ENCODE measurements at regions not wholly inside any gene's neighbourhood (a gene's known extent, or its start where the extent isn't known, plus 50 kb on each side); places are given as distances from the start of the nearest gene placed in this dataset.

DNA sequence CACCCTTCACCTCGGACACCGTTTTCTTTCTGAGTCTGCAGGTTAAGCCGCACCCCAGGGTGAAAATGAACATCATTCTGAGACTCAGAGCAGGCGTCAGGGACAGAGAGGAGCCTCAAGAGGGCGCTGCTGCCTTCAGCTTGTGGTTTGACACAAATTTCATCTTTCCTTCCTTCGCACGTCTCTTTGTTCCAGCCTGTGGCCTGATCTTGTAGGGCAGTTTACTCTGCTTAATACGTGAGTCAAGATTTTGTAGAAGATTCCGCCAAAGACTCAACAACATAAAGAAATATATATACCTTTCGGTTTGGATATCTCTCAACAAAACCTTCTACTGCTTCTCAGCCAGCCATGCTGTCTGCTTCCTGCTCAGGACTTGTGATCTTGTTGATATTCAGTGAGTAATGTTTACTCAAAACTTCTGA lies 329.3 kb upstream of the OR4E1 start:
- peak in 3 of 51 donors; percentile 0 to 19 (median 2) for DNase-seq

DNA sequence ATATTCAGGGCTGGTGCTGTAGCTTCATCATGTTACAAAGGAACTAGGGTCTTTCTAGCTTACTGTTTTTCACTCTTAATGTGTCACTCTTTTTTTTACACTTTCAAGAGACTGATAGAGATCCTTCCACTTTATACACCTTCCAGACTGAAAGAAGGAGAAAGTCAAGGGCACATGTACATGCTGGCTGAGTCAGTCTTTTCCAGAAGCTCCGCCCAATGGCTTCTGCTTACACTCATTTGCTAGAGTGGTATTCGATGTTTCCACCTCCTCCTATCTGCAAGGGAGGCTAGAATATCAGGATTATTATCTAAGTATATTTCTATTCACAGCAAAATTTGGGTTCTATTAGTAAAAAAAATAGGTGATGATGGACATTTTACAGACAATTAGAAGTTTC lies 325.8 kb upstream of the OR4E1 start:
- DNase-seq = no peak

- no peak for DNase-seq
These were observed 323.7 kb upstream of the OR4E1 start for GRCh38 chr14:21997300-21997699.

DNA sequence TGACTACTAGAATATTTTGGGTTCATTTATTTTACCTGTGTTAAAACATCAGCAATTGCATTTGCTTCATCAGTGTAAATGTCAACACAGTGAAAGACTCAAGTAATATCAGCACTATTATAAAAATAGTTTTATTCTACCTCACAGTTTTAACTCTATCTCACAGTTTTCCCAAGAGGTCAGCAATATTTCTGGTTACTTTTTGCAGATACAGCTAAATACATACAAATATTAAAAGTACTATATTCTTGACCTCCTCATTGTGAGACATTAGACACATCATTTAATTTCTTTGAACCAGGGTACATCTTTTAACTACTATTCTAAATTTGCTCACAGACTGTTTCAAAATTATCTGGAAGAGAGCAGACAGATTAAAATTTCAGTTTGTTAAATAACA lies 321.7 kb upstream of the OR4E1 start:
- DNase-seq = no peak

DNA sequence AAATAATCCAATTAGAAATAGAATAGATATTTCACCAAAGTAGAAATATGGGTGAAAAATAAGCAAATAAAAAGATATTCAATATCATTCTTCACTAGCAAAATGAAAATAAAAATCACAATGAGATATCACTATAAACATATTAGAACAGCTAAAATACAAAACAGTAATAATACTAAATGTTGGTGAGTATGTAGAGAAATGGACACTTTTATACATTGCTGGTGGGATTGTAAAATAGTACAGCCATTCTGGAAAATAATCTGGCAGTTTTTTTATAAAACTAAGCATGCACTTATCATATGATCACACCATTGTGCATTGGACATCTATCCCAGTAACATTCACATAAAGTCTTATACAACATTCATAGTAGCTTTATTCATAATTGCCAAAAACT lies 320.2 kb upstream of the OR4E1 start:
- DNase-seq = no peak

DNA sequence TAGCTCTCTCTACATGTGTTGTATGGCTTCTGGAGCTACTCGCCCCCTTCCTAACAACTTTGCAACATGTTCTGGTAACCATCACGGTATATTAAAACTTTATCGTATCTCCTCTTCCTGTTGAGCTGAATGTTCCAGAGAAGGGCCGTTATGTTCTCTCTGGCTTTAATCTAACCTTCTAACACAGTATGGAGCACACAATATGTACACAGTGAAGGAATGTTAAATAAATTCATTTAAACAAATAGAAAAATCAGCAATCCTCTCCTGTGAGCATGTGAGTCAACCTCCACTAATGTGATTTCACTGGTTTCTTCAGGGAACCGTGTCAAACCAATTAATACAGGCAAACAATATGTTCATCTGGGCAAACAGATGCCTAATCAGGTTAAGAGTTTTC lies 319.5 kb upstream of the OR4E1 start:
- DNase-seq = no peak

- no peak for DNase-seq
These were observed 317.5 kb upstream of the OR4E1 start for GRCh38 chr14:21991130-21991529.

DNA sequence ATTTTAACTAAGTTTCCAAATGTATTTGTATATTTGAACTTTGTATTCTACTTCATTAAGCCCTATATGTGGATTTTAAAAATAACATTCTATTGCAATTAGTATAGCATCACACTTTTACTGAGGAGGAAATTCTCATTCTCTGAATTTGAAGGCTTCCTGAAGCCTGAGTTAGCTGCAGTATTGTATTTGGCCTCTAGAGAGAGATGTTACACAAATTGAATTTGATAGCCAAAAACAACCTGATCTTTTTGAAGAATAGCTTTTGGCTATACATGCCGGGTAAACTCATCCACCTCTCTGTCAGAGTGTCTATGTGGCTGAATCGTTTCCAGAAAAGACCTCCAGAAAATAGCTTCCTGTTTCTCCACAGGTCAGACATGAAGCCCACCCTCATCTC lies 316.5 kb upstream of the OR4E1 start:
- DNase-seq = no peak

DNA sequence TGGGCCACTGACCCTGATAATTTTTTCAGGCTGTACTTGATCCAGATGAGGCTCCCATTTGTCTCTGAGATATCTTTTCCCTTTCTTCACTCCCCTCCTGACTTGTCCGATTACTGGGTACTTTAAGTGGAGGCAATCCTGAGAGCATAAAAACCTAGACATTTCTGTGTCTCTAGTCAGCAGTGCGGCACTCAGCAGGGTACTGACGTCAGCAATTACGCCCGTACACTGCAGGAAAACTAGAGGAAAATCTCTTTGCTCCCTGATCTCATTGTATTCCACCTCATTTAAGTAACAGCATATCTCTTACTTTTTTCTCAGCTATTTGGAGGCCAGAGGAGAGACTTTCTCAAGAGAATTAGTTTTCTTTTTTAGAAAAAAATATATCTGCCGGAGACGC lies 315.5 kb upstream of the OR4E1 start:
- no peak for DNase-seq

- DNase-seq = no peak
These were observed 314.8 kb upstream of the OR4E1 start for GRCh38 chr14:21988413-21988812.

- no peak for DNase-seq
These were observed 314.3 kb upstream of the OR4E1 start for GRCh38 chr14:21987937-21988336.

- no peak for DNase-seq
These were observed 311.5 kb upstream of the OR4E1 start for GRCh38 chr14:21985081-21985480.

- no peak for DNase-seq
These were observed 305.3 kb upstream of the OR4E1 start for GRCh38 chr14:21978999-21979314.

GRCh38 chr14:21978184-21978998 lies 304.8 kb upstream of the OR4E1 start:
- DNase-seq = peak in 12 of 51 donors; percentile 1 to 57 (median 18)

- no peak for DNase-seq
These were observed 301.1 kb upstream of the OR4E1 start for GRCh38 chr14:21974741-21975140.

DNA sequence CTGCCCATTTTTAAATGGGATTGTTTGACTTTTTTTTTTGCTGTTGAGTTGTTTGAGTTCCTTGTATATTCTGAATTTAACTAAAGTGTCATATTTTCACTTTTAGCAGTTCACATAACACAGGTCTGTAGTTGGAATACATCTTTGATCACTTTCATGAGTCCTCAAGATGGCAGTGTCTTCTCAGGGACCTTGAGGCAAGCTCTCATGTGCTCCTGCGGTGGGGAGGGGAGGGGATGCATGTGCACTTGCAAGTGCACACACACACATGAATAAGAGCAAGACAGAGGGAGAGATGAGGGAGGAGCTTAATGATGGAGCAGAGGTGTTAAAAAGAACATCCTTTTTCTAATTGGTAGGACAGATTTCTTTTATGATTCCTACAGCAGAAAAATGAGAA lies 291.4 kb upstream of the OR4E1 start:
- DNase-seq = no peak

GRCh38 chr14:21964180-21964579 lies 290.6 kb upstream of the OR4E1 start:
- no peak for DNase-seq

DNA sequence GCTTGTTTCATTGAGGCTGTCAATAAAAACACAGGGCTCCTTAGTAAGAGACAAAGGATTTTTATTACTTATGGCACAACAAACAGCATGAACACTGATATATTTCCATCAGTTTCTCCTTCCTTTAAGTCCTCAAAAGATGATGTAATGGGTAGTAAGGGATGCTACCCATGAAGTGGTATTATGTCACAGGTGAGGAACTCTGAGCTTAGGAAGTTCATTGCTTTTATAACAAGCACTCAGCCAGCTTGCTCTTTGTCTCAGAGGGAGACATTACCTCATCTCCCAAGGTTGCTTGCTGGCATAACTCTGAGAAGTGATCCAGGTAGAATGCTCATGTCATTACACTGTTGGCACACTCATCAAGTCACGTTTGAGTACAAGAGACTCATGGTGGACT lies 287.0 kb upstream of the OR4E1 start:
- no peak for DNase-seq

DNA sequence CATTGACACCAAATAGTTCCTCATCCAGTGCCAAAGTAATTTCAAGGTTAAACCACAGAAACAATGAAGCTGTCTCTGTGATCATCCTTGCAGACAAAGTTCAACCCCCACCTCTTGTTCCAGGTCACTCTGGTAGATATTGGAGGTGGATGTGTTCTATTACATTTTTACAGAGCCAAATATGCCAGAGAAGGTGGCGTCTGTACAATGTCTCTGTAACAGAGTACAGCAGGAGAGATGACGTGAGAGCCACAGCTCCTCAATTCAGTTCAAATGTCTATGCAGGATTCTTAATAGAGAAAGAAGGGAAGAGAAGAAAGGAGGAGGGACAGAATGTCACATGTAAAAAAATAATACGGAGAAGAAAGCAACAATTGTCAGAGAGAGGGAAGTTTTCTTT lies 268.3 kb upstream of the OR4E1 start:
- no peak for DNase-seq

- DNase-seq = peak in 1 of 51 donors; percentile 1
These were observed 267.6 kb upstream of the OR4E1 start for GRCh38 chr14:21940887-21941856.

GRCh38 chr14:21939836-21940235 lies 266.2 kb upstream of the OR4E1 start:
- no peak for DNase-seq

DNA sequence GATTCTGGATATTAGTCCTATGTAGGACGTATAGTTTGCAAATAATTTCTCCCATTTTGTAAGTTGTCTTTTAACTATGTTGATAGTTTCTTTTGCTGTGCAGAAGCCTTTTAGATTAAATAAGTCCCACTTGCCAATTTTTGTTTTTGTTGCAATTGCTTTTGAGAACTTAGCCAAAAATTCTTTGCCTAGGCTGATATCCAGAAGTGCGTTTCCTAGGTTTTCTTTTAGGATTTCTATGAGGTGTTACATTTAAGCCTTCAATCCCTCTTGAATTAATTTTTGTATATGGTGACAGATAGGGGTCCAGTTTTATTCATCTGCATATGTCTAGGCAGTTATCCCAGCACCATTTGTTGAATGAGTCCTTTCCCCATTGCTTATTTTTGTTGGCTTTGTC lies 264.4 kb upstream of the OR4E1 start:
- DNase-seq = no peak

DNA sequence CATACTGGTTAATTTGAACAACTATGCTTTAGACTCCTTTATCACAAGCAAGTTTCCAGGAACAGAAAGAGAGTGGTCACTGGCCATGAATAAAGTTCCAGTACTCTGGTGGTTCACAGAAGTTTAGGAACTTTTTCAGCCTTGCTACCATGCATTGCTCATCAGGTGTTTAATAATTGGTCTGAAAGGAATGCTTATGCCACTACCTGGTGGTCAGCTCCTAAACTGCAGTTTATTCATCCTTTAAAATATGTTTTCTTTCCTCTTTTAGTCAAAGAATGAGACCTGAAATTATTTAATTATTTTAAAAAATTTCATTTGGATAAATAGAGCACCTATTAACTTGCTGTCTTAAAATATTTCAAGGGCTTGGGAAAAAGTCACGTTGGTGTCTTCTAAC lies 260.1 kb upstream of the OR4E1 start:
- no peak for DNase-seq
